Keratinocyte (primary cell): ENCODE measurements at regions not wholly inside any gene's neighbourhood (a gene's known extent, or its start where the extent isn't known, plus 50 kb on each side); places are given as distances from the start of the nearest gene placed in this dataset.

Source experiments
- DNase-seq: peaks from one replicate; pipeline ENCODE4 v3.0.0-alpha.2; 2011; ENCODE audit warnings: low read depth, missing footprints, low spot score
- FAIRE-seq: peaks from 2 replicates; lab custom pipeline; 2011; peaks lifted over from hg19 to GRCh38; lab: Jason Lieb, UNC
- H2AFZ ChIP-seq: 2 replicates; pipeline ENCODE4 v1.6.0; 2012; ENCODE audit warnings: low read length, control low read depth, inconsistent platforms; ENCODE audit not compliant: control insufficient read depth
- H3K27ac ChIP-seq: 2 replicates; pipeline ENCODE4 v1.5.1; 2011; ENCODE audit warnings: low read length; ENCODE audit not compliant: control insufficient read depth, insufficient read depth
- H3K27me3 ChIP-seq: 3 replicates; pipeline ENCODE4 v1.6.0; 2011; ENCODE audit warnings: low read length; ENCODE audit not compliant: control insufficient read depth, insufficient read depth; ENCODE audit errors: extremely low read depth
- H3K36me3 ChIP-seq, 2 experiments: 2 replicates in 1 of 2; 3 replicates in 1 of 2; pipeline ENCODE4 v1.5.1; 2011; ENCODE audit warnings: low read length in 2 of 2, mild to moderate bottlenecking in 1 of 2; ENCODE audit not compliant: control insufficient read depth in 2 of 2, insufficient read depth in 2 of 2; ENCODE audit errors: extremely low read depth in 1 of 2
- H3K4me1 ChIP-seq: 3 replicates; pipeline ENCODE4 v1.5.1; 2011; ENCODE audit warnings: low read length; ENCODE audit not compliant: control insufficient read depth, insufficient read depth; ENCODE audit errors: extremely low read depth
- H3K4me2 ChIP-seq: 3 replicates; pipeline ENCODE4 v1.6.0; 2011; ENCODE audit warnings: low read depth, low read length; ENCODE audit not compliant: control insufficient read depth, insufficient read depth; ENCODE audit errors: extremely low read depth
- H3K4me3 ChIP-seq, 3 experiments: fragments of 200-600 bp in 1 of 3; sonication (generic) in 1 of 3; 2 replicates in 2 of 3; 3 replicates in 1 of 3; pipeline ENCODE4 v1.5.1; 2011 to 2016; ENCODE audit warnings: low read length in 3 of 3, mild to moderate bottlenecking in 3 of 3, control low read depth in 2 of 3, inconsistent platforms in 1 of 3, low read depth in 1 of 3, mixed read lengths in 1 of 3, mixed run types in 1 of 3, moderate library complexity in 1 of 3; ENCODE audit not compliant: control insufficient read depth in 2 of 3, insufficient read depth in 2 of 3; ENCODE audit errors: extremely low read depth in 1 of 3
- H3K79me2 ChIP-seq: 2 replicates; pipeline ENCODE4 v1.6.0; 2012; ENCODE audit warnings: low read length; ENCODE audit not compliant: control insufficient read depth, insufficient read depth
- H3K9ac ChIP-seq: 3 replicates; pipeline ENCODE4 v1.6.0; 2011; ENCODE audit warnings: low read length; ENCODE audit not compliant: control insufficient read depth, insufficient read depth; ENCODE audit errors: extremely low read depth
- H3K9me1 ChIP-seq: 3 replicates; pipeline ENCODE4 v1.6.0; 2011; ENCODE audit warnings: low read length; ENCODE audit not compliant: control insufficient read depth, insufficient read depth; ENCODE audit errors: extremely low read depth
- H3K9me3 ChIP-seq: 2 replicates; pipeline ENCODE4 v1.5.1; 2012; ENCODE audit warnings: low read depth, low read length; ENCODE audit not compliant: control insufficient read depth
- H4K20me1 ChIP-seq: 3 replicates; pipeline ENCODE4 v1.6.0; 2011; ENCODE audit warnings: low read length; ENCODE audit not compliant: control insufficient read depth, insufficient read depth; ENCODE audit errors: extremely low read depth
- EZH2 ChIP-seq: IDR thresholded peaks from one replicate; pipeline ENCODE4 v1.6.1; 2012; ENCODE audit warnings: inconsistent platforms, mild to moderate bottlenecking, low read length, moderate library complexity
- dilution Hi-C: fragments of 300-500 bp; cut with MboI; formaldehyde crosslinking; loops from one replicate; pipeline ENCODE4 v1.7.0; 2020; ENCODE audit warnings: low sequenced_read_pairs; ENCODE audit not compliant: extremely low pct_ligation_motif_present
- TF ChIP-seq, protein P1 (sequence below), 3 experiments: IDR thresholded peaks in 1 of 3; conservative IDR thresholded peaks in 1 of 3; optimal IDR thresholded peaks in 1 of 3; 2 replicates in 2 of 3; 3 replicates in 1 of 3; pipeline versions ENCODE3 to v1.5.1; 2011; ENCODE audit warnings: low read length in 3 of 3, mild to moderate bottlenecking in 3 of 3, moderate library complexity in 2 of 3, control low read depth in 1 of 3, inconsistent platforms in 1 of 3; ENCODE audit not compliant: insufficient read depth in 2 of 3; ENCODE audit errors: extremely low read depth in 1 of 3

DNA sequence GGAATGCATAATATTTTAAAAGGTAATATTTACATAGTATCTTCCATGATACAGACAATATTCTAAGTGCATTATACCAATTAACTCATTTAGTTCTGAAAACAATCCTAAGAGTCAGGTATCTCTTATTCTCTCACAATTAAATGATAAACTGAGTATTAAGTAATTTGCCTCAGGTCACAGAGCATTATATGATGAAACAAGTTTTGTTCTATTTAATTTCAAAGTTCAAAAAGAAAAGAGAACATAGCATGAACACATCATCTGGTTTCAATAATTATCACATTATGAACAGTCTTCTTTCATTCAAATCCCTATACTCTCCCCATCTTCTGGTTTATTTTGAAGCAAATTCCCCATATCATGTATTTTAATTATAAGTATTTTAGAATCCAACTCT lies 927.5 kb downstream of the ADGRL2 start:
- dilution Hi-C loops: no loop called here
- H3K9me1 ChIP-seq: no peaks in the 10 kb centered on the region

DNA sequence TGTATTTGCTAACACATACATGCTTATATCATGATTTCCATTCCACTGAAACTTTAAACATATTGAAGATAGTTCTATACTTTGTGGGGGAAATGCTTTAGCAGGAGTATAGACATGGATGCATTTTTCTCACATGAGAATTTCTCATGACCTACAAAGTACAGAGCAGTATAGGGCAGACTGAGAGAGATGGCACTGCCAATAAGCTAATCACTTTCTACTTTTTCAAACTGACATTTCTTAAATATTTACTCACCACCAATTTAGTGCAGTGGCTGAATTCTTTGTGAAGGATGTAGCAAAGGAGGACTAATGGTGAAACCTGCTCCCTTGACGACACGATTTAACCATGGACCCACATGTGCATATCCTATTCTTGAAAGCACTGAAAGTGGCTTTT lies 923.5 kb downstream of the ADGRL2 start:
- Histone ChIP-seq H3K4me3 (no peak overlapping the region), H3K79me2 (no peaks in the 10 kb centered on the region), H3K4me2 (no peak overlapping the region), H3K9ac (no peak overlapping the region), H3K27me3 (no peaks in the 10 kb centered on the region), H3K27ac (no peak overlapping the region), H3K9me3 (no peaks in the 10 kb centered on the region), H4K20me1 (no peaks in the 10 kb centered on the region), H3K4me1 (no peaks in the 10 kb centered on the region), H3K9me1 (no peaks in the 10 kb centered on the region), H3K36me3 (no peaks in the 10 kb centered on the region), H2AFZ (no peak overlapping the region)
- dilution Hi-C loops: no loop called here
- FAIRE-seq (no peak), DNase-seq (no peak)
- TF ChIP-seq, protein P1, sequence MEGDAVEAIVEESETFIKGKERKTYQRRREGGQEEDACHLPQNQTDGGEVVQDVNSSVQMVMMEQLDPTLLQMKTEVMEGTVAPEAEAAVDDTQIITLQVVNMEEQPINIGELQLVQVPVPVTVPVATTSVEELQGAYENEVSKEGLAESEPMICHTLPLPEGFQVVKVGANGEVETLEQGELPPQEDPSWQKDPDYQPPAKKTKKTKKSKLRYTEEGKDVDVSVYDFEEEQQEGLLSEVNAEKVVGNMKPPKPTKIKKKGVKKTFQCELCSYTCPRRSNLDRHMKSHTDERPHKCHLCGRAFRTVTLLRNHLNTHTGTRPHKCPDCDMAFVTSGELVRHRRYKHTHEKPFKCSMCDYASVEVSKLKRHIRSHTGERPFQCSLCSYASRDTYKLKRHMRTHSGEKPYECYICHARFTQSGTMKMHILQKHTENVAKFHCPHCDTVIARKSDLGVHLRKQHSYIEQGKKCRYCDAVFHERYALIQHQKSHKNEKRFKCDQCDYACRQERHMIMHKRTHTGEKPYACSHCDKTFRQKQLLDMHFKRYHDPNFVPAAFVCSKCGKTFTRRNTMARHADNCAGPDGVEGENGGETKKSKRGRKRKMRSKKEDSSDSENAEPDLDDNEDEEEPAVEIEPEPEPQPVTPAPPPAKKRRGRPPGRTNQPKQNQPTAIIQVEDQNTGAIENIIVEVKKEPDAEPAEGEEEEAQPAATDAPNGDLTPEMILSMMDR (optimal IDR thresholded peaks at IDR 0.05 in 1 of 3, IDR thresholded peaks at IDR 0.05 in 1 of 3, conservative IDR thresholded peaks at IDR 0.05 in 1 of 3; ENCODE audit: extremely low read depth in 1 of 3, insufficient read depth in 2 of 3, low read length in 3 of 3): no peak
- no peak for TF ChIP-seq EZH2

More for the DNA sequence above, 927.5 kb downstream of the ADGRL2 start:
- no peak for DNase-seq
- Histone ChIP-seq H3K4me3 (no peak overlapping the region), H2AFZ (no peak overlapping the region), H3K27ac (no peak overlapping the region), H3K9ac (no peak overlapping the region), H3K36me3 (no peaks in the 10 kb centered on the region), H4K20me1 (no peaks in the 10 kb centered on the region), H3K4me1 (no peaks in the 10 kb centered on the region), H3K9me3 (no peaks in the 10 kb centered on the region), H3K27me3 (no peaks in the 10 kb centered on the region), H3K79me2 (no peaks in the 10 kb centered on the region), H3K4me2 (no peak overlapping the region)
- TF ChIP-seq, protein P1 (optimal IDR thresholded peaks at IDR 0.05 in 1 of 3, IDR thresholded peaks at IDR 0.05 in 1 of 3, conservative IDR thresholded peaks at IDR 0.05 in 1 of 3; ENCODE audit: extremely low read depth in 1 of 3, insufficient read depth in 2 of 3, low read length in 3 of 3): no peak
- TF ChIP-seq EZH2: no peak
- no peak for FAIRE-seq
